ENCODE measurements at regions not wholly inside any gene's neighbourhood (a gene's known extent, or its start where the extent isn't known, plus 50 kb on each side); places are given as distances from the start of the nearest gene placed in this dataset.

DNA sequence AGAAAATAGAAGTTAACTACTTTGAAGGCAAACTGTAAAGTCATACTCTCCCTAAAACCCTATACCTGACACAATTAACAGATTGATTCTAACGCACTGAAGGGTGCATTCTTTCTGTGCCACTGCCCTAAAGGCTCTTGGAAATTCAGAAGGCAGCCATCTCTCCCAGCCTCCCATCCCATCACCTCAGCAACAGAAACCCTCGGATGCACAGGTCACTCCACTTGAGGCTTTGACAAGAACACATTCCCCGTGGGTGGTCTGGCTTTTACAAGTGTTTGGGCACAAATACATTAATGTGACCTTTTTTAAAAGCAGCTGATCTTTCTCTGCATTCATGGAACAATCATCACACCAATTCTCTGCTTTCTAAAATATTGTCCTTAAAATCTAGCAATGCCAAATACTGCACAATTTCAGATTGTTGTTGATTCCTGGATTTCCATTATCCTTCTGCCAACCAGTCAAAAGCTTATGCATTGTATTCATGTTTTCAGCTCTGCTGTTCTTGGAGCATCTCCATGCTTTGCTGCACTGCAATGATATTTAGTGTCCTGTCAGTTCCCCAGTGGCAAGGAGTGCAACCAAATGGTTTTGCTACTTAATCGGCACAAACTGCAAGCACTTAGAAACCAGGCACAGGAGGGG lies 175.6 kb downstream of the TMEM161B start:
- no peak for DNase-seq (ENCODE audit: low read depth, low spot score)
- H3K9me3 ChIP-seq (ENCODE audit: control insufficient read depth, insufficient read depth, low read depth, low read length): no peaks in the 10 kb centered on the region
- H3K27ac ChIP-seq (ENCODE audit: low read length): no peak overlapping the region
- H3K36me3 ChIP-seq (ENCODE audit: control insufficient read depth, insufficient read depth, low read length): no peaks in the 10 kb centered on the region
- intact Hi-C loops (cut with micrococcal nuclease; ENCODE audit: unreplicated experiment) (no loop called here), in situ Hi-C loops (cut with HindIII; ENCODE audit: low pct_unique_long_range_greater_than_20kb, low sequenced_read_pairs) (no loop called here)
- no peaks in the 10 kb centered on the region for H3K4me1 ChIP-seq (ENCODE audit: control insufficient read depth, insufficient read depth, low read length)
- TF ChIP-seq REST (IDR thresholded peaks at IDR 0.05; ENCODE audit: insufficient read depth in 1 of 2, low read depth in 2 of 2, low read length in 1 of 2): no peak
- TF ChIP-seq CTCF (IDR thresholded peaks at IDR 0.05): no peak
- TF ChIP-seq SIN3A (IDR thresholded peaks at IDR 0.05; ENCODE audit: borderline replicate concordance, insufficient read depth, low read depth, low read length): no peak
- no peak for TF ChIP-seq POLR2AphosphoS5 (IDR thresholded peaks at IDR 0.05; ENCODE audit: low read depth, low read length)
- no peak for TF ChIP-seq TCF7L2 (IDR thresholded peaks at IDR 0.05; ENCODE audit: low read depth, low read length)
- H3K4me3 ChIP-seq (ENCODE audit: low read depth in 2 of 2, low read length in 2 of 2): no peak overlapping the region
- ATAC-seq: no peak
- no TSS peak for BruUV-seq (replicated peaks)
- H3K27me3 ChIP-seq (ENCODE audit: control insufficient read depth, insufficient read depth, low read length): no peaks in the 10 kb centered on the region
- POLR2A ChIA-PET: no interaction called here
- CTCF ChIA-PET: no interaction called here

- no peak for DNase-seq (ENCODE audit: low read depth, low spot score)
- Histone ChIP-seq H3K9me3 (ENCODE audit: control insufficient read depth, insufficient read depth, low read depth, low read length) (no peaks in the 10 kb centered on the region), H3K4me1 (ENCODE audit: control insufficient read depth, insufficient read depth, low read length) (no peaks in the 10 kb centered on the region), H3K27me3 (ENCODE audit: control insufficient read depth, insufficient read depth, low read length) (no peaks in the 10 kb centered on the region), H3K27ac (ENCODE audit: low read length) (no peak overlapping the region), H3K36me3 (ENCODE audit: control insufficient read depth, insufficient read depth, low read length) (no peaks in the 10 kb centered on the region), H3K4me3 (ENCODE audit: low read depth in 2 of 2, low read length in 2 of 2) (no peak overlapping the region)
- no TSS peak for BruUV-seq (replicated peaks)
- ATAC-seq: no peak
- TF ChIP-seq POLR2AphosphoS5 (IDR thresholded peaks at IDR 0.05; ENCODE audit: low read depth, low read length) (no peak), CTCF (IDR thresholded peaks at IDR 0.05) (no peak), SIN3A (IDR thresholded peaks at IDR 0.05; ENCODE audit: borderline replicate concordance, insufficient read depth, low read depth, low read length) (no peak), REST (IDR thresholded peaks at IDR 0.05; ENCODE audit: insufficient read depth in 1 of 2, low read depth in 2 of 2, low read length in 1 of 2) (no peak), TCF7L2 (IDR thresholded peaks at IDR 0.05; ENCODE audit: low read depth, low read length) (no peak)
- CTCF ChIA-PET: no interaction called here
- POLR2A ChIA-PET: no interaction called here
- in situ Hi-C loops (cut with HindIII; ENCODE audit: low pct_unique_long_range_greater_than_20kb, low sequenced_read_pairs) (no loop called here), intact Hi-C loops (cut with micrococcal nuclease; ENCODE audit: unreplicated experiment) (no loop called here)
Observed at GRCh38 chr5:88092358-88092757, 176.3 kb downstream of the TMEM161B start.

Data from Panc1 (cell line).